HepG2 (cell line): ENCODE measurements at regions not wholly inside any gene's neighbourhood (a gene's known extent, or its start where the extent isn't known, plus 50 kb on each side); places are given as distances from the start of the nearest gene placed in this dataset.

ENCODE experiments used
- ASH2L ChIP-seq: fragments of 300-600, 200-600 bp; sonication (generic); IDR thresholded peaks from 2 replicates; pipeline ENCODE4 v1.7.0; 2017; ENCODE audit warnings: low read depth, mild to moderate bottlenecking, moderate library complexity, mixed read lengths, low read length; ENCODE audit not compliant: insufficient read length
- BCL6 ChIP-seq: IDR thresholded peaks from 2 replicates; pipeline ENCODE4 v1.6.1; 2016; ENCODE audit warnings: missing genetic modification reagents, missing compliant biosample characterization
- CREM ChIP-seq, 2 experiments: sonication (generic) in 1 of 2; formaldehyde crosslinking in 1 of 2; IDR thresholded peaks; 2 replicates each; pipeline versions ENCODE4 v1.4.0 to v1.6.1; 2016 to 2020; ENCODE audit warnings: antibody characterized with exemption in 1 of 2, mild to moderate bottlenecking in 1 of 2, missing genetic modification reagents in 1 of 2
- FOXK1 ChIP-seq: sonication (generic); formaldehyde crosslinking; IDR thresholded peaks from 2 replicates; pipeline ENCODE4 v1.4.0; 2020; ENCODE audit warnings: low read depth, missing genetic modification reagents, borderline replicate concordance
- HIC2 ChIP-seq: sonication (generic); formaldehyde crosslinking; IDR thresholded peaks from 2 replicates; pipeline ENCODE4 v1.9.0; 2022; ENCODE audit warnings: low read depth, missing genetic modification reagents
- HNF4A ChIP-seq: sonication (generic); formaldehyde crosslinking; IDR thresholded peaks from 2 replicates; pipeline ENCODE4 v1.4.0; 2020; ENCODE audit warnings: missing genetic modification reagents
- MAFK ChIP-seq, 2 experiments: IDR thresholded peaks in 1 of 2; conservative IDR thresholded peaks in 1 of 2; 2 replicates each; pipeline ENCODE4 v1.6.1; 2011; ENCODE audit warnings: improper control_type of control experiment in 2 of 2, low read length in 2 of 2
- NFE2L1 ChIP-seq: sonication (generic); formaldehyde crosslinking; IDR thresholded peaks from 2 replicates; pipeline ENCODE4 v1.4.0; 2020; ENCODE audit warnings: missing genetic modification reagents, mild to moderate bottlenecking, borderline replicate concordance
- NFIC ChIP-seq: IDR thresholded peaks from 2 replicates; pipeline ENCODE4 v1.6.1; 2012; ENCODE audit warnings: mild to moderate bottlenecking, low read length, inconsistent platforms
- POLR2AphosphoS5 ChIP-seq: IDR thresholded peaks from 2 replicates; pipeline ENCODE4 v1.6.1; 2012; ENCODE audit warnings: low read depth, low read length
- RAD21 ChIP-seq: fragments of 450-650 bp; formaldehyde crosslinking; IDR thresholded peaks from 2 replicates; pipeline ENCODE4 v1.5.0; 2020; ENCODE audit warnings: mild to moderate bottlenecking
- RARA ChIP-seq: IDR thresholded peaks from 2 replicates; pipeline ENCODE4 v1.6.1; 2016; ENCODE audit warnings: missing genetic modification reagents, missing compliant biosample characterization
- RERE ChIP-seq: IDR thresholded peaks from 2 replicates; pipeline ENCODE4 v1.6.1; 2016; ENCODE audit warnings: low read depth, missing genetic modification reagents, missing compliant biosample characterization
- SOX13 ChIP-seq, 3 experiments: fragments of 450-650 bp in 1 of 3; sonication (generic) in 1 of 3; formaldehyde crosslinking in 1 of 3; IDR thresholded peaks in 2 of 3; conservative IDR thresholded peaks in 1 of 3; 2 replicates each; pipeline versions ENCODE4 v1.5.0 to v1.6.1; 2016 to 2020; ENCODE audit warnings: antibody characterized with exemption in 1 of 3, mild to moderate bottlenecking in 1 of 3, missing compliant biosample characterization in 1 of 3, missing genetic modification reagents in 1 of 3, moderate library complexity in 1 of 3
- TBX3 ChIP-seq: fragments of 450-650 bp; IDR thresholded peaks from 2 replicates; pipeline ENCODE4 v1.6.1; 2017; ENCODE audit warnings: antibody characterized with exemption, mild to moderate bottlenecking, inconsistent platforms, borderline replicate concordance
- TEAD3 ChIP-seq: optimal IDR thresholded peaks from 2 replicates; pipeline ENCODE3; 2016; ENCODE audit warnings: borderline replicate concordance
- ZBTB7B ChIP-seq: sonication (generic); formaldehyde crosslinking; IDR thresholded peaks from 2 replicates; pipeline ENCODE4 v1.4.0; 2020; ENCODE audit warnings: missing genetic modification reagents
- ZEB1 ChIP-seq: IDR thresholded peaks from 2 replicates; pipeline ENCODE4 v1.6.1; 2012; ENCODE audit warnings: mild to moderate bottlenecking, low read depth, inconsistent platforms; ENCODE audit not compliant: insufficient replicate concordance
- ZFY ChIP-seq: sonication (generic); formaldehyde crosslinking; IDR thresholded peaks from 2 replicates; pipeline ENCODE4 v1.4.0; 2020; ENCODE audit warnings: missing genetic modification reagents
- ZNF704 ChIP-seq: sonication (generic); formaldehyde crosslinking; IDR thresholded peaks from 2 replicates; pipeline ENCODE4 v1.8.1; 2023; ENCODE audit warnings: mild to moderate bottlenecking, inconsistent platforms, moderate library complexity, missing genetic modification reagents, borderline replicate concordance

DNA sequence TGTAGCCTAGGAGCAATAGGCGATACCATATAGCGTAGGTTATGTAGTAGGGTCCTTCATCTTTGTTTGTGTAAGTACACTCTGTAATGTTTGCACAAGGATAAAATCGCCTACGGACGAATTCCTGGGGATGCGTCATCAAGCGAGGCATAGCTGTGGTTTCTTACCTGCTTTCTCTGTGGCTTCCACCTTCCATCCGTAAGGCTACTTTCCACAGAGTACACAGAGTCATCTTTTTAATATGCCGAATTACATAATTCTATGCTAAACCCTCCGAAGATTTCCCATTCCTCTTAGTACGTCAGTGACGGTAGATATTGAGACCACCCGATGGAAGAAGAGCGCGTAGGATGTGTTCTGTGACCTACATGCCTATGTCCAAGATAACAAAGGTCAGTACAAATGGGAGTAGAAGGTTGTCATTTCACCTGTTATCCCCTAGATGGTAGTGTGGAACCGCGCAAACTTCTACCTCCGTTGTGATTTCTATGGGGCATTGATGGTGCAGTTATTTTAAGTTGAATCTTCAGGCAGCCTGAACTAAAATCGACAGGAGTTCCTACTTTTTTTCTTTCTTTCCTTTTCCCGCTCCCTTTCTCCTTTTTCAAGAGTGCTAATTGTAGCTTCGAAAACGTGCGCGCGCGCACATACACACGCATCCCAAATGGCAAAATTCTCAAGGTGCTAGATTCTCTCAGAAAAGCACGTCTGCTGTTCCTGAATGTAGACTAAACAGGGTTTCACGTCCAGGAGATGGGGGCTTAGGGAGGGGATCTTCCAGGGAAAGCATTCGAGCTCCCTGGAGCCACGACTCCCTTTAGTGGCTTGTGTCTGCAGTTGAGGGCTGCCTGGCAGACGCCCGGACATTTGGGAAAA lies 111.7 kb upstream of the MBL2 start (continued):
- peak; percentile 27; the same call in 1 of the 2 replicates for TF ChIP-seq RERE (CRISPR knock-in tag)
- TF ChIP-seq TBX3, result peak; percentile 50; the same call in 1 of the 2 replicates
- TF ChIP-seq ZEB1, result peak; percentile 82
- TF ChIP-seq SOX13 (IDR thresholded peaks at IDR 0.05), result no peak
- peak in 1 of 2 experiments; percentile 23; a peak in 1 of 4 replicates for TF ChIP-seq SOX13 (CRISPR knock-in tag; conservative IDR thresholded peaks at IDR 0.05 in 1 of 2, IDR thresholded peaks at IDR 0.05 in 1 of 2)
- peak; percentile 55 for TF ChIP-seq RARA (CRISPR knock-in tag)
- peak; percentile 37 for TF ChIP-seq ASH2L
- no peak for TF ChIP-seq HIC2 (CRISPR knock-in tag)
- TF ChIP-seq ZBTB7B (CRISPR knock-in tag), result 0 out of 2 replicates have a peak, but pooled peaks have one; percentile 54
- 0 out of 2 replicates have a peak, but pooled peaks have one; percentile 37 for TF ChIP-seq FOXK1 (CRISPR knock-in tag)
- TF ChIP-seq NFIC, result peak; percentile 36; the same call in 1 of the 2 replicates
- TF ChIP-seq POLR2AphosphoS5, result no peak
- TF ChIP-seq MAFK (conservative IDR thresholded peaks at IDR 0.05 in 1 of 2, IDR thresholded peaks at IDR 0.05 in 1 of 2; ENCODE audit: low read length in 2 of 2), result peak in 1 of 2 experiments; percentile 35; a peak in 1 of 4 replicates
- TF ChIP-seq TEAD3, result peak; percentile 92
- TF ChIP-seq NFE2L1 (CRISPR knock-in tag), result no peak
- TF ChIP-seq BCL6 (CRISPR knock-in tag), result peak; percentile 76
- TF ChIP-seq CREM (IDR thresholded peaks at IDR 0.05), result peak; percentile 41
- TF ChIP-seq CREM (CRISPR knock-in tag; IDR thresholded peaks at IDR 0.05), result no peak
- TF ChIP-seq ZNF704 (CRISPR knock-in tag), result no peak
- no peak for TF ChIP-seq ZFY
- peak; percentile 75 for TF ChIP-seq RAD21
- peak; percentile 35 for TF ChIP-seq HNF4A
